H9 (cell line): ENCODE measurements at regions not wholly inside any gene's neighbourhood (a gene's known extent, or its start where the extent isn't known, plus 50 kb on each side); places are given as distances from the start of the nearest gene placed in this dataset.

Experiments
- DNase-seq: peaks from one replicate; pipeline ENCODE4 v3.0.0-alpha.2; 2017
- H2AFZ ChIP-seq: one replicate; pipeline ENCODE4 v1.6.1; 2013; ENCODE audit warnings: mild to moderate bottlenecking, low read length, control low read depth, moderate library complexity
- H2AK5ac ChIP-seq: 2 replicates; pipeline ENCODE4 v1.6.1; 2013; ENCODE audit warnings: low read length, control low read depth, mixed read lengths; ENCODE audit not compliant: insufficient read length
- H2BK120ac ChIP-seq: one replicate; pipeline ENCODE4 v1.6.1; 2013; ENCODE audit warnings: low read depth, mild to moderate bottlenecking, low read length, control low read depth, inconsistent platforms; ENCODE audit not compliant: poor library complexity, severe bottlenecking
- H2BK12ac ChIP-seq: 2 replicates; pipeline ENCODE4 v1.6.1; 2013; ENCODE audit warnings: low read length, control low read depth, mixed read lengths, low read depth; ENCODE audit not compliant: insufficient read length
- H2BK15ac ChIP-seq: 2 replicates; pipeline ENCODE4 v1.6.1; 2013; ENCODE audit warnings: low read depth, low read length, control low read depth
- H2BK20ac ChIP-seq: one replicate; pipeline ENCODE4 v1.6.1; 2013; ENCODE audit warnings: low read depth, mild to moderate bottlenecking, low read length, control low read depth, inconsistent platforms; ENCODE audit not compliant: poor library complexity, severe bottlenecking
- H2BK5ac ChIP-seq: 2 replicates; pipeline ENCODE4 v1.6.1; 2013; ENCODE audit warnings: low read length, control low read depth, mixed read lengths; ENCODE audit not compliant: insufficient read length
- H3K14ac ChIP-seq: 2 replicates; pipeline ENCODE4 v1.6.1; 2013; ENCODE audit warnings: low read length, control low read depth; ENCODE audit not compliant: insufficient read depth
- H3K18ac ChIP-seq: 2 replicates; pipeline ENCODE4 v1.6.1; 2013; ENCODE audit warnings: low read depth, mild to moderate bottlenecking, mixed read lengths, low read length, control low read depth; ENCODE audit not compliant: insufficient read length
- H3K23ac ChIP-seq: 2 replicates; pipeline ENCODE4 v1.6.1; 2013; ENCODE audit warnings: low read length, control low read depth, mixed read lengths, low read depth; ENCODE audit not compliant: insufficient read length
- H3K23me2 ChIP-seq: 2 replicates; pipeline ENCODE4 v1.6.1; 2013; ENCODE audit warnings: low read depth, mild to moderate bottlenecking, mixed read lengths, low read length, control low read depth; ENCODE audit not compliant: insufficient read length, poor library complexity, severe bottlenecking
- H3K27ac ChIP-seq: 2 replicates; pipeline ENCODE4 v1.5.1; 2013; ENCODE audit warnings: low read length, control low read depth, mixed read lengths, low read depth; ENCODE audit not compliant: insufficient read length
- H3K27me3 ChIP-seq: 2 replicates; pipeline ENCODE4 v1.6.1; 2013; ENCODE audit warnings: low read length, control low read depth, inconsistent platforms; ENCODE audit not compliant: insufficient read depth
- H3K4ac ChIP-seq: 2 replicates; pipeline ENCODE4 v1.6.1; 2013; ENCODE audit warnings: low read depth, mild to moderate bottlenecking, control low read depth, inconsistent platforms, low read length, moderate library complexity
- H3K4me1 ChIP-seq: 2 replicates; pipeline ENCODE4 v1.6.1; 2013; ENCODE audit warnings: low read length, control low read depth, inconsistent platforms; ENCODE audit not compliant: insufficient read depth
- H3K4me2 ChIP-seq: 2 replicates; pipeline ENCODE4 v1.6.1; 2013; ENCODE audit warnings: low read length, control low read depth, mixed read lengths; ENCODE audit not compliant: insufficient read length, insufficient read depth
- H3K56ac ChIP-seq: 2 replicates; pipeline ENCODE4 v1.6.1; 2013; ENCODE audit warnings: low read depth, mild to moderate bottlenecking, mixed read lengths, low read length, control low read depth; ENCODE audit not compliant: insufficient read length
- H3K79me1 ChIP-seq: 2 replicates; pipeline ENCODE4 v1.6.1; 2013; ENCODE audit warnings: low read depth, mild to moderate bottlenecking, moderate library complexity, low read length, control low read depth, inconsistent platforms; ENCODE audit not compliant: insufficient read depth, poor library complexity, severe bottlenecking
- H3K79me2 ChIP-seq: 2 replicates; pipeline ENCODE4 v1.6.1; 2013; ENCODE audit warnings: low read length, control low read depth, inconsistent platforms; ENCODE audit not compliant: insufficient read depth
- H3K9ac ChIP-seq: 2 replicates; pipeline ENCODE4 v1.6.1; 2013; ENCODE audit warnings: low read length, control low read depth, mixed read lengths; ENCODE audit not compliant: insufficient read length; ENCODE audit errors: extremely low read depth
- H3K9me3 ChIP-seq: one replicate; pipeline ENCODE4 v1.6.1; 2013; ENCODE audit warnings: low read depth, low read length, inconsistent platforms; ENCODE audit not compliant: control insufficient read depth
- H3T11ph ChIP-seq: one replicate; pipeline ENCODE4 v1.6.1; 2013; ENCODE audit warnings: mild to moderate bottlenecking, low read length, control low read depth, inconsistent platforms
- H4K20me1 ChIP-seq: one replicate; pipeline ENCODE4 v1.6.1; 2013; ENCODE audit not compliant: control insufficient read depth, insufficient read length, insufficient read depth
- H4K5ac ChIP-seq: 2 replicates; pipeline ENCODE4 v1.6.1; 2013; ENCODE audit warnings: low read depth, mild to moderate bottlenecking, mixed read lengths, low read length, control low read depth; ENCODE audit not compliant: insufficient read length
- H4K8ac ChIP-seq: replicated peaks from 2 replicates; pipeline ENCODE4 v1.6.1; 2013; ENCODE audit warnings: low read length, control low read depth, mixed read lengths, low read depth; ENCODE audit not compliant: insufficient read length
- H4K91ac ChIP-seq: 2 replicates; pipeline ENCODE4 v1.6.1; 2013; ENCODE audit warnings: low read depth, mild to moderate bottlenecking, moderate library complexity, mixed read lengths, low read length, control low read depth; ENCODE audit not compliant: insufficient read length
- H3K27ac Mint-ChIP-seq, 3 experiments: 2 replicates in 2 of 3; 3 replicates in 1 of 3; pipeline ENCODE4 v1.8.0; 2020 to 2021; ENCODE audit warnings: mixed read lengths in 3 of 3, mild to moderate bottlenecking in 1 of 3, moderate library complexity in 1 of 3
- H3K27me3 Mint-ChIP-seq: 2 replicates; pipeline ENCODE4 v1.8.0; 2021; ENCODE audit warnings: low read depth, mild to moderate bottlenecking, moderate library complexity, mixed read lengths
- H3K36me3 Mint-ChIP-seq, 3 experiments: 2 replicates in 2 of 3; 3 replicates in 1 of 3; pipeline ENCODE4 v1.8.0; 2020 to 2021; ENCODE audit warnings: low read depth in 3 of 3, mixed read lengths in 3 of 3; ENCODE audit not compliant: insufficient read depth in 1 of 3
- H3K4me1 Mint-ChIP-seq, 2 experiments: 2 replicates each; pipeline ENCODE4 v1.8.0; 2020; ENCODE audit warnings: mixed read lengths in 2 of 2
- H3K4me3 Mint-ChIP-seq, 2 experiments: 2 replicates in 1 of 2; 3 replicates in 1 of 2; pipeline ENCODE4 v1.8.0; 2020 to 2021; ENCODE audit warnings: mild to moderate bottlenecking in 2 of 2, mixed read lengths in 2 of 2, moderate library complexity in 1 of 2
- H3K9me3 Mint-ChIP-seq, 2 experiments: 2 replicates in 1 of 2; 3 replicates in 1 of 2; pipeline ENCODE4 v1.8.0; 2020; ENCODE audit warnings: mild to moderate bottlenecking in 2 of 2, mixed read lengths in 2 of 2, moderate library complexity in 1 of 2
- CTCF ChIP-seq: fragments of 200-600 bp; sonication (generic); conservative IDR thresholded peaks from 3 replicates; pipeline ENCODE4 v1.8.0; 2021; ENCODE audit warnings: antibody characterized with exemption, mild to moderate bottlenecking
- WGBS: extraction: QIAGEN DNeasy Blood & Tissue Kit; methylation state at CpG from one replicate; pipeline ENCODE4 v1.1.7; 2013; ENCODE audit warnings: missing lambda C conversion rate, low lambda C conversion rate, mixed read lengths; ENCODE audit not compliant: insufficient read length; ENCODE audit errors: extremely low coverage; 5-methylcytosine and 5-hydroxymethylcytosine counted together

- TF ChIP-seq CTCF: no peak
- no peaks in the 10 kb centered on the region for H3K9me3 Mint-ChIP-seq
- Histone ChIP-seq H3K56ac (no peak overlapping the region), H3K23me2 (no peaks in the 10 kb centered on the region), H2BK5ac (no peak overlapping the region), H3K4me2 (no peak overlapping the region), H2BK12ac (no peak overlapping the region), H3K27me3 (no peaks in the 10 kb centered on the region), H2BK20ac (no peak overlapping the region), H4K91ac (no peak overlapping the region), H3K4ac (no peak overlapping the region), H2BK15ac (no peak overlapping the region), H4K20me1 (no peaks in the 10 kb centered on the region), H2AK5ac (no peak overlapping the region), H3K9ac (no peak overlapping the region), H3K27ac (no peak overlapping the region), H2BK120ac (no peak overlapping the region), H4K5ac (no peak overlapping the region), H3K79me1 (no peaks in the 10 kb centered on the region), H3K4me1 (no peaks in the 10 kb centered on the region; the same call in 1 of the 2 replicates), H2AFZ (no peak overlapping the region), H4K8ac (no peak overlapping the region), H3K18ac (no peak overlapping the region), H3K14ac (no peak overlapping the region), H3K23ac (no peak overlapping the region), H3K79me2 (no peaks in the 10 kb centered on the region), H3K9me3 (no peaks in the 10 kb centered on the region), H3T11ph (no peak overlapping the region)
- H3K27me3 Mint-ChIP-seq: no peaks in the 10 kb centered on the region
- no CpG with 5 or more reads among the region's 1 CpG for WGBS
- H3K4me3 Mint-ChIP-seq: no peak overlapping the region
- H3K36me3 Mint-ChIP-seq: no peaks in the 10 kb centered on the region
- H3K4me1 Mint-ChIP-seq: peaks cover 44 to 46% of the 10 kb centered on the region in 2 experiments
- DNase-seq: no peak
- H3K27ac Mint-ChIP-seq: peak overlapping the region in 2 of 3 experiments; percentile 4 to 30; a peak in 3 of 7 replicates
Observed at GRCh38 chr4:123597586-123597985, 201.0 kb downstream of the SPRY1 start.
